Sigmoid colon (tissue), 4 donors: ENCODE measurements at regions not wholly inside any gene's neighbourhood (a gene's known extent, or its start where the extent isn't known, plus 50 kb on each side); places are given as distances from the start of the nearest gene placed in this dataset.

Experiments
- POLR2A ChIP-seq, 2 donors: fragments of 450-650 bp; IDR thresholded peaks; one replicate each; pipeline ENCODE4 v1.6.1; 2016; ENCODE audit warnings: antibody characterized with exemption in 2 of 2, mild to moderate bottlenecking in 2 of 2, moderate library complexity in 2 of 2
- POLR2AphosphoS5 ChIP-seq, 4 donors: sonication (generic); formaldehyde crosslinking; IDR thresholded peaks; one replicate each; pipeline ENCODE4 v1.6.1; 2017; ENCODE audit warnings: antibody characterized with exemption in 4 of 4
- TF ChIP-seq, protein P1 (sequence below), 4 experiments: fragments of 450-650 bp in 3 of 4; fragments of 200-600 bp in 1 of 4; IDR thresholded peaks; one replicate each; pipeline ENCODE4 v1.5.1; 2016 to 2019; ENCODE audit warnings: antibody characterized with exemption in 4 of 4, mild to moderate bottlenecking in 3 of 4, moderate library complexity in 2 of 4

DNA sequence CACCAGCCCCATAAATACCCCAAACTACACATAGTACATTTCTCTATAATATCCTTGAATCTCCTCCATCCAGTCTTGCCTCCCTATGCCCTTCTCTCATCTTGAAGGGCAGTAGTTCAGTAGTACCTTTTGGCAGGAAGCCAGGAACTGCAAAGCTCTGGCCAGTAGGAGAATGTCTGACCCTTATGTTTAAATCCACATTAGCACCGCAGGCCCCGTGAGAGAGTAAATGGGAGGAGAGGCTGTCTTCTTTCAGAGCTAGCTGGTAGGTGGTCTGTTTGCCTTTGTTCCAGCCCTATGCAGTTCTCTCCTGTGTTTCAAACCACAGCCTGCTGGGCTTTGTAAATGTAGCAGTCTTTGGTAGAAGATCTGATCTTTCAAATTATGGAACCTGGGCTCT lies 690.7 kb downstream of the DOK5 start:
- TF ChIP-seq POLR2A (IDR thresholded peaks at IDR 0.05) (no peak), POLR2AphosphoS5 (IDR thresholded peaks at IDR 0.05) (no peak)
- TF ChIP-seq, protein P1, sequence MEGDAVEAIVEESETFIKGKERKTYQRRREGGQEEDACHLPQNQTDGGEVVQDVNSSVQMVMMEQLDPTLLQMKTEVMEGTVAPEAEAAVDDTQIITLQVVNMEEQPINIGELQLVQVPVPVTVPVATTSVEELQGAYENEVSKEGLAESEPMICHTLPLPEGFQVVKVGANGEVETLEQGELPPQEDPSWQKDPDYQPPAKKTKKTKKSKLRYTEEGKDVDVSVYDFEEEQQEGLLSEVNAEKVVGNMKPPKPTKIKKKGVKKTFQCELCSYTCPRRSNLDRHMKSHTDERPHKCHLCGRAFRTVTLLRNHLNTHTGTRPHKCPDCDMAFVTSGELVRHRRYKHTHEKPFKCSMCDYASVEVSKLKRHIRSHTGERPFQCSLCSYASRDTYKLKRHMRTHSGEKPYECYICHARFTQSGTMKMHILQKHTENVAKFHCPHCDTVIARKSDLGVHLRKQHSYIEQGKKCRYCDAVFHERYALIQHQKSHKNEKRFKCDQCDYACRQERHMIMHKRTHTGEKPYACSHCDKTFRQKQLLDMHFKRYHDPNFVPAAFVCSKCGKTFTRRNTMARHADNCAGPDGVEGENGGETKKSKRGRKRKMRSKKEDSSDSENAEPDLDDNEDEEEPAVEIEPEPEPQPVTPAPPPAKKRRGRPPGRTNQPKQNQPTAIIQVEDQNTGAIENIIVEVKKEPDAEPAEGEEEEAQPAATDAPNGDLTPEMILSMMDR (IDR thresholded peaks at IDR 0.05): no peak
